ENCODE measurements at regions not wholly inside any gene's neighbourhood (a gene's known extent, or its start where the extent isn't known, plus 50 kb on each side); places are given as distances from the start of the nearest gene placed in this dataset.
"Not testable (repeated sequence)": the region's sequence is repeated elsewhere in the genome, so short reads cannot be mapped to it uniquely, and the experiment has no call there.

- H3K4me3 ChIP-seq (ENCODE audit: low read depth, low read length) = no peak overlapping the region
- TF ChIP-seq CTCF (conservative IDR thresholded peaks at IDR 0.05; ENCODE audit: low read depth, low read length) = no peak
- DNase-seq (ENCODE audit: low read depth) = no peak
Observed at GRCh38 chr15:19956124-19956796, 585.3 kb downstream of the GOLGA6L6 start.

GRCh38 chr15:19944261-19944888 lies 597.2 kb downstream of the GOLGA6L6 start:
- TF ChIP-seq CTCF (conservative IDR thresholded peaks at IDR 0.05; ENCODE audit: low read depth, low read length) = no peak
- H3K4me3 ChIP-seq (ENCODE audit: low read depth, low read length) = no peak overlapping the region
- DNase-seq (ENCODE audit: low read depth) = no peak

GRCh38 chr15:19943515-19943914 lies 598.1 kb downstream of the GOLGA6L6 start:
- DNase-seq (ENCODE audit: low read depth) = no peak
- no peak for TF ChIP-seq CTCF (conservative IDR thresholded peaks at IDR 0.05; ENCODE audit: low read depth, low read length)
- no peak overlapping the region for H3K4me3 ChIP-seq (ENCODE audit: low read depth, low read length)

DNA sequence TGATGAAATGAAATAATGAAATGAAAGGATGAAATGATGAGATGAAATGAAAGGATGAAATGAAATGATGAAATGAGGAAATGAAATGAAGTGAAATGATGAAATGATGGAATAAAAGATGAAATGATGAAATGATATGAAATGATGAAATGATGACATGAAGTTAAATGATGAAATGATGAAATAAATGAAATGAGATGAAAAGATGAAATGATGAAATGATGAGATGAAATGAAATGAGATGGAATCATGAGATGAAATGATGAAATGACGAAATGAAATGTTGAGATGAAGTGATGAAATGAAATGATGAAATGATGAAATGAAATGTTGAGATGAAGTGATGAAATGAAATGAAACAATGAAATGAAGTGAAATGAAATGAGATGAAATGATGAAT lies 638.3 kb downstream of the GOLGA6L6 start:
- H3K4me3 ChIP-seq (ENCODE audit: low read depth, low read length); DNase-seq (ENCODE audit: low read depth): not testable (repeated sequence)

GRCh38 chr15:19902388-19902787 lies 639.2 kb downstream of the GOLGA6L6 start:
- not testable (repeated sequence) for DNase-seq (ENCODE audit: low read depth); H3K4me3 ChIP-seq (ENCODE audit: low read depth, low read length)

DNA sequence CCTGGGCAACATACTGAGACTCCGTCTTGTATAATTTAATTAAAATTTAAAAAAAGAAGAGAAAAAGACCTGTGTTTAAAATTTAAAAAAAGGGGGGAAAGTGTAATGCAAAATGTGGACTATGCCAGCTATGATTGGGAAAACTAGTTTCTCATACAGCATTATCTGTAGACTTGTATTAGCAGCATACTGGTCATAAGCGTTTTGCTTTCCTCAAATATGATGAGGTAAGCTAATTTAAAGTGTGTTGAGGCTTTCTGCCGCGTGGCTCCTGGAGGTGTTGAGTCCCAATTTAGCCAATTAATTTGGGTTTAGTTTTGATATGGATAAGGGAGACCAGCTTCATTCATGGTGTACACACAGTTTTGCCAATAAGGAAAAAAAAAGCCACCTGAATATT lies 640.2 kb downstream of the GOLGA6L6 start:
- H3K4me3 ChIP-seq (ENCODE audit: low read depth, low read length); DNase-seq (ENCODE audit: low read depth): not testable (repeated sequence)

- TF ChIP-seq CTCF (conservative IDR thresholded peaks at IDR 0.05; ENCODE audit: low read depth, low read length) = no peak
- no peak for DNase-seq (ENCODE audit: low read depth)
- H3K4me3 ChIP-seq (ENCODE audit: low read depth, low read length) = no peak overlapping the region
Observed at GRCh38 chr15:19899021-19899824, 642.4 kb downstream of the GOLGA6L6 start.

GRCh38 chr15:19888811-19889210 lies 652.8 kb downstream of the GOLGA6L6 start:
- DNase-seq (ENCODE audit: low read depth); H3K4me3 ChIP-seq (ENCODE audit: low read depth, low read length): not testable (repeated sequence)

DNA sequence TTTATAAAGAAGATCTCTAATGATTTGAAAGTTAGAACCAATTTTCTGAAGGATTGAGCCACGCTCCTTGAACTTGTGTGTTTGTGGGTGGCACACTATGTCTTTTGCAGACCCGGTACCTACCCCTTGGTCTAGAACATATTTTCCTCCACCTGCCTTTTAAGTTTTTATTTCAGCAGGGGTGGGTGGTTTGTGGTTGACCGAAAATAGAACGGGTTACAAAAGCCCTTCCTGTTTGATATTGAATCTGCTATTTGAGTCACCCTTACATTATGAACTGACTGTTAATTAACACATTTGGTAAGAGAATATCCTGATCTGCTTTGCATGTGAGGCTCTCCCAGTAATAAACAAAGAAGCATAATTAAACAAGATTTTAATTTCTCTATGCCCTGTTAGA lies 697.5 kb downstream of the GOLGA6L6 start:
- H3K4me3 ChIP-seq (ENCODE audit: low read depth, low read length); DNase-seq (ENCODE audit: low read depth): not testable (repeated sequence)

Data from choroid plexus epithelial cell (primary cell).